ENCODE measurements at regions not wholly inside any gene's neighbourhood (a gene's known extent, or its start where the extent isn't known, plus 50 kb on each side); places are given as distances from the start of the nearest gene placed in this dataset.

GRCh38 chr6:115665310-115665709 lies 395.4 kb downstream of the FRK start:
- in situ Hi-C loops (cut with HindIII; ENCODE audit: low sequenced_read_pairs), result no loop called here
- DNase-seq (ENCODE audit: low read depth, low spot score), result no peak
- H3K4me3 ChIP-seq (ENCODE audit: low read depth, low read length), result no peak overlapping the region
- no peak for TF ChIP-seq CTCF (IDR thresholded peaks at IDR 0.05; ENCODE audit: low read depth, low read length)

GRCh38 chr6:115663681-115664080 lies 397.0 kb downstream of the FRK start:
- no peak for DNase-seq (ENCODE audit: low read depth, low spot score)
- in situ Hi-C loops (cut with HindIII; ENCODE audit: low sequenced_read_pairs), result no loop called here
- no peak overlapping the region for H3K4me3 ChIP-seq (ENCODE audit: low read depth, low read length)
- TF ChIP-seq CTCF (IDR thresholded peaks at IDR 0.05; ENCODE audit: low read depth, low read length), result no peak

GRCh38 chr6:115643762-115644161 lies 416.9 kb downstream of the FRK start:
- in situ Hi-C loops (cut with HindIII; ENCODE audit: low sequenced_read_pairs), result no loop called here
- DNase-seq (ENCODE audit: low read depth, low spot score), result peak; percentile 44
- no peak overlapping the region for H3K4me3 ChIP-seq (ENCODE audit: low read depth, low read length)
- TF ChIP-seq CTCF (IDR thresholded peaks at IDR 0.05; ENCODE audit: low read depth, low read length), result peak; percentile 25

- no peak for DNase-seq (ENCODE audit: low read depth, low spot score)
- TF ChIP-seq CTCF (IDR thresholded peaks at IDR 0.05; ENCODE audit: low read depth, low read length), result no peak
- no peak overlapping the region for H3K4me3 ChIP-seq (ENCODE audit: low read depth, low read length)
- in situ Hi-C loops (cut with HindIII; ENCODE audit: low sequenced_read_pairs), result no loop called here
Measured at GRCh38 chr6:115634887-115635286, 425.8 kb downstream of the FRK start.

- DNase-seq (ENCODE audit: low read depth, low spot score), result no peak
- H3K4me3 ChIP-seq (ENCODE audit: low read depth, low read length), result no peak overlapping the region
- TF ChIP-seq CTCF (IDR thresholded peaks at IDR 0.05; ENCODE audit: low read depth, low read length), result no peak
- in situ Hi-C loops (cut with HindIII; ENCODE audit: low sequenced_read_pairs), result no loop called here
Measured at GRCh38 chr6:115634131-115634530, 426.6 kb downstream of the FRK start.

- no peak for DNase-seq (ENCODE audit: low read depth, low spot score)
- in situ Hi-C loops (cut with HindIII; ENCODE audit: low sequenced_read_pairs), result no loop called here
- TF ChIP-seq CTCF (IDR thresholded peaks at IDR 0.05; ENCODE audit: low read depth, low read length), result no peak
- H3K4me3 ChIP-seq (ENCODE audit: low read depth, low read length), result no peak overlapping the region
Measured at GRCh38 chr6:115631028-115631427, 429.7 kb downstream of the FRK start.

GRCh38 chr6:115630424-115631024 lies 430.2 kb downstream of the FRK start:
- DNase-seq (ENCODE audit: low read depth, low spot score), result no peak
- in situ Hi-C loops (cut with HindIII; ENCODE audit: low sequenced_read_pairs), result no loop called here
- H3K4me3 ChIP-seq (ENCODE audit: low read depth, low read length), result no peak overlapping the region
- no peak for TF ChIP-seq CTCF (IDR thresholded peaks at IDR 0.05; ENCODE audit: low read depth, low read length)

All from astrocyte of the spinal cord (primary cell).